Liver (tissue), 8 donors: ENCODE measurements at regions not wholly inside any gene's neighbourhood (a gene's known extent, or its start where the extent isn't known, plus 50 kb on each side); places are given as distances from the start of the nearest gene placed in this dataset.

Source experiments
- DNase-seq: peaks from one replicate; pipeline ENCODE4 v3.0.0-alpha.2; 2017; ENCODE audit warnings: low spot score
- H3K27ac ChIP-seq, 2 donors: one replicate each; pipeline ENCODE4 v1.7.0; 2013; ENCODE audit warnings: inconsistent platforms in 2 of 2, low read length in 2 of 2, control low read depth in 1 of 2, low read depth in 1 of 2, mild to moderate bottlenecking in 1 of 2
- H3K27me3 ChIP-seq, 4 donors: one replicate each; pipeline versions ENCODE4 v1.6.1 to v1.7.0; 2013; ENCODE audit warnings: low read length in 3 of 4, inconsistent platforms in 1 of 4, mild to moderate bottlenecking in 1 of 4, moderate library complexity in 1 of 4; ENCODE audit not compliant: control insufficient read depth in 4 of 4, insufficient read depth in 4 of 4
- H3K36me3 ChIP-seq, 4 donors: one replicate each; pipeline versions ENCODE4 v1.6.1 to v1.7.0; 2013; ENCODE audit warnings: low read length in 3 of 4, mild to moderate bottlenecking in 3 of 4, low read depth in 1 of 4, moderate library complexity in 1 of 4; ENCODE audit not compliant: control insufficient read depth in 4 of 4, insufficient read depth in 3 of 4
- H3K4me1 ChIP-seq, 4 donors: one replicate each; pipeline versions ENCODE4 v1.6.1 to v1.7.0; 2013; ENCODE audit warnings: low read length in 3 of 4, mild to moderate bottlenecking in 3 of 4, moderate library complexity in 1 of 4; ENCODE audit not compliant: control insufficient read depth in 4 of 4, insufficient read depth in 4 of 4
- H3K4me3 ChIP-seq, 3 donors: one replicate each; pipeline versions ENCODE4 v1.6.1 to v1.7.0; 2013; ENCODE audit warnings: low read length in 3 of 3, control low read depth in 1 of 3, low read depth in 1 of 3, mild to moderate bottlenecking in 1 of 3
- H3K9ac ChIP-seq, 2 donors: one replicate each; pipeline ENCODE4 v1.7.0; 2013; ENCODE audit warnings: low read length in 2 of 2, mild to moderate bottlenecking in 2 of 2, moderate library complexity in 2 of 2, control low read depth in 1 of 2, low read depth in 1 of 2
- H3K9me3 ChIP-seq, 4 donors: one replicate each; pipeline versions ENCODE4 v1.6.1 to v1.7.0; 2013; ENCODE audit warnings: low read length in 3 of 4; ENCODE audit not compliant: control insufficient read depth in 4 of 4
- ATF3 ChIP-seq: IDR thresholded peaks from 2 replicates; pipeline ENCODE4 v1.6.1; 2016; ENCODE audit warnings: antibody characterized with exemption
- CTCF ChIP-seq: fragments of 150-350 bp; IDR thresholded peaks from 2 replicates; pipeline ENCODE4 v1.5.1; 2017; ENCODE audit warnings: improper control_type of control experiment, low read depth, low read length; ENCODE audit not compliant: missing input control
- FOXA1 ChIP-seq: IDR thresholded peaks from 2 replicates; pipeline ENCODE4 v1.6.1; 2016; ENCODE audit warnings: antibody characterized with exemption
- FOXA2 ChIP-seq: IDR thresholded peaks from 2 replicates; pipeline ENCODE4 v1.6.1; 2016; ENCODE audit warnings: antibody characterized with exemption
- GABPA ChIP-seq, 2 donors: IDR thresholded peaks in 1 of 2; conservative IDR thresholded peaks in 1 of 2; 2 replicates each; pipeline ENCODE4 v1.6.1; 2016; ENCODE audit warnings: antibody characterized with exemption in 2 of 2, mild to moderate bottlenecking in 1 of 2, moderate library complexity in 1 of 2
- HNF4A ChIP-seq, 2 donors: conservative IDR thresholded peaks; 2 replicates each; pipeline ENCODE4 v1.6.1; 2016; ENCODE audit warnings: antibody characterized with exemption in 2 of 2, mild to moderate bottlenecking in 2 of 2
- JUND ChIP-seq, 2 donors: IDR thresholded peaks; 2 replicates each; pipeline ENCODE4 v1.6.1; 2016; ENCODE audit warnings: antibody characterized with exemption in 2 of 2
- MAX ChIP-seq: IDR thresholded peaks from 2 replicates; pipeline ENCODE4 v1.6.1; 2016; ENCODE audit warnings: antibody characterized with exemption
- NR2F2 ChIP-seq: IDR thresholded peaks from 2 replicates; pipeline ENCODE4 v1.6.1; 2016; ENCODE audit warnings: antibody characterized with exemption
- RAD21 ChIP-seq, 2 donors: IDR thresholded peaks; 2 replicates each; pipeline ENCODE4 v1.6.1; 2016; ENCODE audit warnings: antibody characterized with exemption in 2 of 2, mild to moderate bottlenecking in 2 of 2
- RXRA ChIP-seq, 2 donors: IDR thresholded peaks; 2 replicates each; pipeline ENCODE4 v1.6.1; 2017 to 2018; ENCODE audit warnings: antibody characterized with exemption in 2 of 2, mild to moderate bottlenecking in 1 of 2
- SP1 ChIP-seq: IDR thresholded peaks from 2 replicates; pipeline ENCODE4 v1.6.1; 2018; ENCODE audit warnings: antibody characterized with exemption, mild to moderate bottlenecking
- TAF1 ChIP-seq: conservative IDR thresholded peaks from 2 replicates; pipeline ENCODE4 v1.6.1; 2016; ENCODE audit warnings: antibody characterized with exemption, mild to moderate bottlenecking
- YY1 ChIP-seq: IDR thresholded peaks from 2 replicates; pipeline ENCODE4 v1.6.1; 2016; ENCODE audit warnings: antibody characterized with exemption, mild to moderate bottlenecking
- ZBTB33 ChIP-seq: IDR thresholded peaks from 2 replicates; pipeline ENCODE4 v1.6.1; 2016; ENCODE audit warnings: antibody characterized with exemption
- WGBS: extraction: QIAGEN DNeasy Blood & Tissue Kit; methylation state at CpG from one replicate; pipeline ENCODE4 v1.1.7; 2013; 5-methylcytosine and 5-hydroxymethylcytosine counted together
- donor health status: healthy.
- donor health status: healthy.
- donor health status: healthy.
- donor health status: healthy.
- donor health status: healthy.

GRCh38 chr2:138122891-138123290 is 158.6 kb downstream of the HNMT start:
- no peaks in the 10 kb centered on the region for H3K9me3 ChIP-seq
- no peak for TF ChIP-seq HNF4A (conservative IDR thresholded peaks at IDR 0.05)
- TF ChIP-seq SP1 = no peak
- TF ChIP-seq MAX = no peak
- no peak for TF ChIP-seq ZBTB33
- no peak for TF ChIP-seq CTCF
- no peak for TF ChIP-seq RAD21 (IDR thresholded peaks at IDR 0.05)
- no peak for TF ChIP-seq YY1
- no peak for TF ChIP-seq ATF3
- no peaks in the 10 kb centered on the region for H3K4me1 ChIP-seq
- H3K4me3 ChIP-seq = no peak overlapping the region
- DNase-seq = no peak
- 83% methylated on average over 1 of the region's 1 CpG for WGBS
- no peaks in the 10 kb centered on the region for H3K27me3 ChIP-seq
- no peaks in the 10 kb centered on the region for H3K36me3 ChIP-seq
- H3K27ac ChIP-seq = no peak overlapping the region
- H3K9ac ChIP-seq = no peak overlapping the region

GRCh38 chr2:138123741-138124140 is 159.5 kb downstream of the HNMT start:
- no peak overlapping the region for H3K9ac ChIP-seq
- no peaks in the 10 kb centered on the region for H3K9me3 ChIP-seq
- H3K27me3 ChIP-seq = no peaks in the 10 kb centered on the region
- H3K4me1 ChIP-seq = no peaks in the 10 kb centered on the region
- no peak overlapping the region for H3K4me3 ChIP-seq
- TF ChIP-seq YY1 (no peak), FOXA2 (no peak)
- H3K27ac ChIP-seq = no peak overlapping the region
- no peak for DNase-seq
- H3K36me3 ChIP-seq = no peaks in the 10 kb centered on the region

- H3K36me3 ChIP-seq = no peaks in the 10 kb centered on the region
- DNase-seq = no peak
- no peak overlapping the region for H3K27ac ChIP-seq
- no peak overlapping the region for H3K9ac ChIP-seq
- 95% methylated on average over 2 of the region's 2 CpGs for WGBS
- H3K9me3 ChIP-seq = no peaks in the 10 kb centered on the region
- no peaks in the 10 kb centered on the region for H3K27me3 ChIP-seq
- no peak overlapping the region for H3K4me3 ChIP-seq
- H3K4me1 ChIP-seq = no peaks in the 10 kb centered on the region
- TF ChIP-seq FOXA1 (no peak), JUND (IDR thresholded peaks at IDR 0.05) (no peak), ATF3 (no peak), HNF4A (conservative IDR thresholded peaks at IDR 0.05) (no peak), RXRA (IDR thresholded peaks at IDR 0.05) (no peak), NR2F2 (no peak), ZBTB33 (no peak), RAD21 (IDR thresholded peaks at IDR 0.05) (no peak), SP1 (no peak), TAF1 (no peak), GABPA (IDR thresholded peaks at IDR 0.05 in 1 of 2, conservative IDR thresholded peaks at IDR 0.05 in 1 of 2) (no peak), CTCF (no peak), MAX (no peak), FOXA2 (no peak)
Observed at GRCh38 chr2:138124521-138124920, 160.2 kb downstream of the HNMT start.
